ENCODE measurements at regions not wholly inside any gene's neighbourhood (a gene's known extent, or its start where the extent isn't known, plus 50 kb on each side); places are given as distances from the start of the nearest gene placed in this dataset.
"Not testable (repeated sequence)": the region's sequence is repeated elsewhere in the genome, so short reads cannot be mapped to it uniquely, and the experiment has no call there.

- DNase-seq = no peak
These were observed 432.6 kb downstream of the ZNF536 start for GRCh38 chr19:30804751-30805150.

DNA sequence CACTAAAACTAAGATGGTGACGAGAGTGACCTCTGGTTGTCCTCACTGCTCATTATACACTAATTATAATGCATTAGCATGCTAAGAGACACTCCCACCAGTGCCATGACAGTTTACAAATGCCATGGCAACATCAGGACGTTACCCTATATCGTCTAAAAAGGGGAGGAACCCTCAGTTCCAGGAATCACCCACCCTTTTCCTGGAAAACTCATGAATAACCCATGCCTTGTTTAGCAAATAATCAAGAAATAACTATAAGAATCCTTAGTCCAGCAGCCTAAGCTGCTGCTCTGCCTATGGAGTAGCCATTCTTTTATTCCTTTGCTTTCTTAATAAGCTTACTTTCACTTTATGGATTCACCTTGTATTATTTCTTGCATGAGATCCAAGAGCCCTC is 432.1 kb downstream of the ZNF536 start:
- not testable (repeated sequence) for DNase-seq

GRCh38 chr19:30802424-30803013 is 430.3 kb downstream of the ZNF536 start:
- no peak for DNase-seq

DNA sequence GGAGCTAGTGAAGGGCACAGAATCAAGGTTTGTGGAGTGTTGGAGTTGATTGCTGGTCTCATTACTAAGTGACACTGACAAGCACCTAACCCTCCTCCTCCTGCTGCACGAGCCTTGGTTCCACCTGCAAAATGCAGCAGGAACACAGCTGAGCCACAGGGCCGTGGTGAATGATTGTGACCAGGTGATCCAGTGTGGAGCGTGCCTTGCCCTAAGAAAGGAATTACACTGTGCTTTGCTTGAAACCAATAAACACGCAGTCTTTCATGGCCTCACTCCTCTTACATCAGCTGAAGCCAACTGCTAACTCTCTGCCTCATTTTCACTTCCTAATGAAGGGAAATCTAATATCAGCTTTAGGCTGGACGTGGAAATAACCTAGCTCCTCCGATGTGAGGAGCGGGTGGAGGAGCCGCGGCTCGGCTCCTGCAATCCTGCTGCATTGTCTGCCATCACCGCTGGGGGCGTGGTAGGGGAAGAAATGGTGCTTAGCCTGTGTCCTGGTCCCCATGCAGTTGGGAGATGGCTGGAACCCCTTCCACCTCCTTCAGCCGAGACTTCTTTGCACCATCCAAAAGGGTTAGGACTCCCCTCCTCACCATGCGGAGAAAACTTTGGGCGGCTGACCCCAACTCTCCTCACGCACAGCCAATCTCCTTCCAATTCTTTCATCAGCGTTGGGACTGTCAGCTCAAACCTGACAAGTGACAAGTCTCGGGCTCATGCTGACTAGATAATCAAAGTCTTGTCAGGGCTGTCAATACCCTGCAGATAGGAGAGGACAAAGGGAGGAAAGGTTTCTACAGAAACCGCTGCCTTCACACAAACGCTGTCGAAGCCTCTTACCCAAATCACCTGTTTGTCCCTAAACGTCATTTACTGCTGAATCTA is 427.9 kb downstream of the ZNF536 start:
- no peak for DNase-seq

GRCh38 chr19:30795727-30796126 is 423.5 kb downstream of the ZNF536 start:
- DNase-seq = no peak

DNA sequence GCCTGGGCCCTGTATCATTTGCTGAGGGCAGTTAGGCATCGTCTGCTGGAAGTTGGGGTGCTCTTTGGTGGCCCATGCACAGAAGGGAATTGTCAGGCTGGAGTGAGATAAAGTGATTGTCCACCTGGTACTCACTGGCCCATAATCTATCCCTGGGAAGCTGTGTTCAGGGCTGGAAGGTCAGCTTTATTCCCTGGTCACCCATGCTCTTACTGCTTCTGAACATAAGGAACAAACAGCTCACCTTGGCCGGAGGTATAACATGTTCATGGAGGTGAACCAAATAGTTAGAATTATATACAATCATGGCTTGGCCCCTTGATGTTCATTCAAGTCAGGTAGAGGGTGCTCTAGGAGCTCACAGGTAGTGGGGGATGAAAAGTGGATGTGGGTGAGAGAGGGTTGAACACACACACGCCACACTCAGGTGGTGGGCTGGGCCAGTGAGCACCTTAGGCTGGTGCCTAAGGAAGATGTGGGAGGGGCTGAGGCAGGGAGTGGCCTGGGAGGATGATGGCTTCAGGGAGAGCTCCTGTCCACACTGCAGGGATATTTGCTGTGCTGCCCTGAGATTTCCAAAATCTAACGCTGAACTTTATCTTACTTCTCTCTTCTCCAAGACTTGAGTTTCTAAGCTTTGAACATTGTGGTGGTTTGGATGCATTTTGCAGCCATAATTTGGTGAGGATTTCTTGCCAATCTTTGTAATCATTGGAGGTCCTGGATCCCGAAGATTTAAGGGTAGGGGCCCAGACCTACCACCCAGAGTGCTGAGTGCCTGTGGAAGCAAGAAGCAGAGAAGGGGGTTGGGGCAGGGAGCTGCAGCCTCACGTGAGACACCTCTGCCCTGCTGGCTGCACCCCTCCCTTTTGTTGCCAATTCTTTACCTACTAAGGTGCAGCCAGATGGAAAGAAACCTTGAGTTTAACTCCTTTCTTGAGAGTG is 420.6 kb downstream of the ZNF536 start:
- no peak for DNase-seq

- DNase-seq = no peak
These were observed 418.9 kb downstream of the ZNF536 start for GRCh38 chr19:30791088-30791487.

GRCh38 chr19:30790056-30790680 is 418.0 kb downstream of the ZNF536 start:
- no peak for DNase-seq

- no peak for DNase-seq
These were observed 416.1 kb downstream of the ZNF536 start for GRCh38 chr19:30788105-30788765.

- no peak for DNase-seq
These were observed 413.4 kb downstream of the ZNF536 start for GRCh38 chr19:30785458-30786137.

DNA sequence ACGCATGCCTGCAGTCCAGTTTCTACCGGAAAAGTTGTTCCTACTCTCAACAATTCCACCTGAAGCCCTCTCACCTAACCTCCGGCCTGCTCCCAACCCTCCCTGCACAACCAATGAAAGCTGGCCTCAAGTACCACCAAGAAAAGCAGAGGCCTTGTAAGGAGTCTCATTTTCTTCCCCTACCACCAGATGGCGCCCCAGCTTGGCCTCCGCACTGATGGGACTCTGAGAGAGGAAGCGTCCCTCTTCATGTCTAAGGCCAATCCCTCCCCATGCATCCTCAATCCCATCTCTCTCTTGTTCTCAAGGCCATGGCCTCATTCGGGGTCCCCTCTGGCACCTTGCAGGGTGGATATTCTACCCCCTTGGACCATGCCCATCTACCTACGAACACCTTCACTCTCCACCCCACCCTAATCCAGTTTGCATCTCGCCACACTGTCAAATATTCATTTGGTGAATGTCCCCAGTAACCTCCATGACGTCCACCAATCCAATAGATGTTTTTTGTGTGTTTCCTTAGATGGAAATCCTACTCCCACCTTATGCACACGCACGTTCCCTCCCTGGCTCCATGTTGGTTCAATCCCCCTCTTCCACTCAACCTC is 412.8 kb downstream of the ZNF536 start:
- DNase-seq = no peak

- no peak for DNase-seq
These were observed 411.8 kb downstream of the ZNF536 start for GRCh38 chr19:30783936-30784335.

DNA sequence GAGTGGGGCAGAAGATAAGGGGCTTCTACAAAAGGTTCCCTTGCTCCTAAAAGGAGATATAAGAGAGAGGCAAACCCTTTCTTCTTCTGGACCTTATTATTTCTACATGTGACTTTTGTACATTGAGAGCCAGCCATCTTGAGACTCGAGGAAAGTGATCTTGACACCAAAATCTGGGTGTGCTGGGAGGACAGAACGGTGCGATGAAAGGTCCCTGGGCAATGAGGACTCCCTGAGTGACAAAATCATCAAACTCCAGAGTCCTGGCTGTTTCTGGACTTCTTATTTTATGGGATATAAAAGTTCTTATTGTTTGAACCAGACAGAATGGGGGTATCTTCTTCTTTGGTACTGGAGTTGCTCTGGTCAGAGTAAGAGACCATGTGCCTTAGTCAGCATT is 411.0 kb downstream of the ZNF536 start:
- DNase-seq = no peak

DNA sequence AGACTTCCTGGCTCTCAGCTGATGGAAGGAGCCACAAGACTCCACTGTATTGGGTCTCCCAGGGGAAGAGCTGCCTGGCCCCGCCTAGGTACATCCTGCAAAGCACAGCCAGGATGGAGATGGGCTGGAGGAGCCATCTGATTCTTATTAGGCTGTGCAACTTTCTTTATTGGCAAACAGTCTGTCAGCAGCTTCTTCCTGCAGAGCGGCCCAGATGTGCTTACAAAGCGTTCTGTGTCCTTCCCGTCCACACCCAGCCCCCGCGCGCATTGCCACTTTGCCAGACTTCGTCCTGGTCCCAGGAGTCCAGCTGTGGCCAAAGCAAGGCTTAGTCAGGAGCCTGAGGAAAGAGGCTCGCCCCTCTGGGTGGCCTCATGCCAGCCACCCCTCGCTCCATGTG is 409.3 kb downstream of the ZNF536 start:
- DNase-seq = no peak

DNA sequence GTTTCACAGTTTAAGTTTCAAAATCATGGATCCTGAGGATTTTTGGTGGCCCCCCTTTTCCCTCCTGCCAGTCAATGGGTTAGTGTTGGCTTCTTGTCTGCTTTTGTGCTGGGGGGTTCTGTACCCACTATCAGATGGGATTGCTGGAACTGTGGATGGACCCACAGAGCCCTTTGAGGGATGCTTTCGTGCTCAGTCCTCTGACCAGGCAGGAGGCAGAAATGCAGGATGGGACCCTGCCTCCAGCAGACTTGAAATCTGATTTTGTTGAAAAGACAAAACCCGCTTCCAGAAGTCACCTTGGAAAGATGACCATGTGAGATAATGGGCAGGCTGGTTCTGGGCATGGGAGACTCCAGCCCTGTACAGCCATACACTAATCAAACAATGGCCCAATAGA is 408.9 kb downstream of the ZNF536 start:
- no peak for DNase-seq

DNA sequence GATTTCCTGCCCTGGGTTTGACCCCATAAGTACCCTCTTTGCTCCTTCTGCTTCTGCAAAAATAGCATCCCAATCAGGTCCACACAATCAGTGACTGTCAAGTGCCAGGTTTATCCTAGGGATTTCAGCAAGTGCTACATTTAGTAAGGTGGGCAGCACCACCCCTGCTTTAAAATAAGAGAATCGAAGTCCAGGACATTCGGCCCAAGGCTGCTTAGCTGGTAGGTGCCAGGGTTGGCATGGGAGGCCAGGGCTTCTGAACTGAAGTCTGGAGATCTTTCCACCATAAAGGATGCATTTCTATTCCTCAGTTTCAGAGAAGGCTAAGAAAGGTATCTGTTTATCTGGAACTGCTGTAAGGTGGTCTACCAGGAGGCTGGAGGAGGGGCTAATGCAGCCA is 408.3 kb downstream of the ZNF536 start:
- no peak for DNase-seq

DNA sequence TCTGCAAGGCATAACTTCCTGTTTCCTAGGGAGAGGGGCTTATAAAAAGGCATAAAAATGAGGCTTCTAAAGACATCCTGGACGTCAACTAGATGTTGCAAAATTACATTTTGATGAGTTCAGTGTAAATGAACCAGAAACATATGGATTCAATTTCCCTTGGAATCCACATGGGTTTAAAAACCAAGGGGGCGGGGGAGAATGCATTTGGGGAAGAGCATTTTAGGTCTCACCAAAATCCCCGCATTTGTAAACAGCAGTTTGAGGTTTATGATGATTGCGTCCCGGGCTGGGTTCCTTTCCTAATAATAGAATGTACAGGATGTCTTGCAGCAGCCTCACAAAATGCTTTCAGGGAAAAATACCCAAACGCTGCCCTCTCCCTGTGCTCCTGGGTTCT is 407.8 kb downstream of the ZNF536 start:
- DNase-seq = peak; percentile 60

GRCh38 chr19:30778961-30779715 is 407.0 kb downstream of the ZNF536 start:
- DNase-seq = peak; percentile 31

- no peak for DNase-seq
These were observed 405.9 kb downstream of the ZNF536 start for GRCh38 chr19:30778061-30778460.

DNA sequence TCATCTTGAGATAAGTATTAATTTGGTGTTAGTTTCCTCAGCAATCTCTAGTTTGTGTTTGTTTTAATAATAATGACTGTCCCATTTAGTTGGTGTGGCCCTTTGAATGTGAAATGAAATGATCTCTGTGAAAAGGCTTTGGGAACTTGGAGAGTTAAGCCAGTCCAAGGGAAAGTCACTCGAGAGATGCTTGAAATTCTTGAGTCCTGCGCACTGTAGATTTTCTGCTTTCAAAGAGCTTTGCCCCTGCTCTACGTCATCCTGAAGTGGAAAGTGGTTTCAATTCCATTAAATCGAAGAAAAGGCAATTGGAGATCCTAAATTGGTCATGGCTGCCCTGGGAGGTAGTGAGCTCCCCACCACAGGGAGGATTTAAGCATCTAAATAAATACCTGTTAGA is 403.8 kb downstream of the ZNF536 start:
- DNase-seq = no peak

All from right forelimb (tissue), 1 donor.